HEK293 (cell line): ENCODE measurements at regions not wholly inside any gene's neighbourhood (a gene's known extent, or its start where the extent isn't known, plus 50 kb on each side); places are given as distances from the start of the nearest gene placed in this dataset.

ENCODE experiments used
- CTCF ChIA-PET: fragments of 350-600 bp; formaldehyde crosslinking; extraction: SDS; loops from one replicate; lab custom pipeline; 2021; ENCODE audit warnings: antibody characterized with exemption; lab: Yijun Ruan, JAX
- POLR2A ChIA-PET: fragments of 300-600 bp; formaldehyde crosslinking; extraction: SDS; loops from one replicate; lab custom pipeline; 2020; ENCODE audit warnings: antibody characterized with exemption, inconsistent platforms; lab: Yijun Ruan, JAX
- H3K27ac ChIP-seq: fragments of 200-500 bp; sonication (Bioruptor generic); 2 replicates; pipeline ENCODE4 v1.5.1; 2014; ENCODE audit warnings: low read depth, low read length, control low read depth, inconsistent platforms; ENCODE audit errors: extremely low read depth
- H3K36me3 ChIP-seq, 2 experiments: fragments of 200-500 bp in 1 of 2; sonication (Bioruptor generic) in 1 of 2; 1 replicate in 1 of 2; 2 replicates in 1 of 2; pipeline ENCODE4 v1.5.1; 2014 to 2017; ENCODE audit warnings: inconsistent platforms in 2 of 2, low read length in 2 of 2; ENCODE audit not compliant: control insufficient read depth in 2 of 2, insufficient read depth in 1 of 2
- H3K4me1 ChIP-seq: fragments of 200-500 bp; sonication (Bioruptor generic); 2 replicates; pipeline ENCODE4 v1.5.1; 2014; ENCODE audit warnings: mild to moderate bottlenecking, low read length, inconsistent platforms; ENCODE audit not compliant: control insufficient read depth, insufficient read depth
- H3K4me3 ChIP-seq: 2 replicates; pipeline ENCODE4 v1.5.1; 2011; ENCODE audit warnings: low read depth, mild to moderate bottlenecking, control low read depth, low read length, moderate library complexity
- H3K9me3 ChIP-seq: fragments of 200-500 bp; sonication (Bioruptor generic); 2 replicates; pipeline ENCODE4 v1.5.1; 2014; ENCODE audit warnings: low read depth, low read length, inconsistent platforms; ENCODE audit not compliant: control insufficient read depth, insufficient read depth
- EGR2 ChIP-seq: fragments of 450-650 bp; formaldehyde crosslinking; IDR thresholded peaks from 2 replicates; pipeline ENCODE4 v1.5.1; 2016; ENCODE audit warnings: low read depth, missing biosample characterization, missing genetic modification characterization
- KLF7 ChIP-seq: fragments of 450-650 bp; formaldehyde crosslinking; IDR thresholded peaks from 2 replicates; pipeline ENCODE4 v1.5.1; 2016; ENCODE audit warnings: missing biosample characterization, missing genetic modification characterization, borderline replicate concordance
- OSR2 ChIP-seq: fragments of 450-650 bp; formaldehyde crosslinking; IDR thresholded peaks from 2 replicates; pipeline ENCODE4 v1.5.1; 2016; ENCODE audit warnings: missing biosample characterization, missing genetic modification characterization
- OVOL3 ChIP-seq: fragments of 450-650 bp; formaldehyde crosslinking; IDR thresholded peaks from 2 replicates; pipeline ENCODE4 v1.5.1; 2016; ENCODE audit warnings: missing biosample characterization, missing genetic modification characterization
- PRDM1 ChIP-seq: fragments of 450-650 bp; formaldehyde crosslinking; IDR thresholded peaks from 2 replicates; pipeline ENCODE4; 2016; ENCODE audit warnings: missing biosample characterization, missing genetic modification characterization
- TCF7L2 ChIP-seq: IDR thresholded peaks from 2 replicates; pipeline ENCODE4 v1.6.1; 2011; ENCODE audit warnings: low read depth, mild to moderate bottlenecking, inconsistent platforms, low read length, moderate library complexity, borderline replicate concordance
- TRIM28 ChIP-seq: IDR thresholded peaks from 2 replicates; pipeline ENCODE4 v1.6.1; 2011; ENCODE audit warnings: low read length, control low read depth, borderline replicate concordance
- ZBTB1 ChIP-seq: fragments of 450-650 bp; formaldehyde crosslinking; IDR thresholded peaks from 2 replicates; pipeline ENCODE4 v1.5.1; 2016; ENCODE audit warnings: missing biosample characterization, missing genetic modification characterization
- ZBTB48 ChIP-seq: fragments of 450-650 bp; formaldehyde crosslinking; IDR thresholded peaks from 2 replicates; pipeline ENCODE4 v1.5.1; 2016; ENCODE audit warnings: missing biosample characterization, missing genetic modification characterization
- ZEB2 ChIP-seq: fragments of 450-650 bp; formaldehyde crosslinking; IDR thresholded peaks from 2 replicates; pipeline ENCODE4 v1.5.1; 2016; ENCODE audit warnings: missing biosample characterization, missing genetic modification characterization
- ZNF10 ChIP-seq: fragments of 450-650 bp; formaldehyde crosslinking; IDR thresholded peaks from 2 replicates; pipeline ENCODE4 v1.5.1; 2017; ENCODE audit warnings: missing biosample characterization, missing genetic modification characterization
- ZNF146 ChIP-seq: fragments of 450-650 bp; formaldehyde crosslinking; IDR thresholded peaks from 2 replicates; pipeline ENCODE4 v1.5.1; 2016; ENCODE audit warnings: missing biosample characterization, missing genetic modification characterization
- ZNF16 ChIP-seq: fragments of 450-650 bp; formaldehyde crosslinking; IDR thresholded peaks from 2 replicates; pipeline ENCODE4 v1.5.1; 2016; ENCODE audit warnings: low read depth, missing biosample characterization, missing genetic modification characterization
- ZNF169 ChIP-seq: fragments of 450-650 bp; formaldehyde crosslinking; IDR thresholded peaks from 2 replicates; pipeline ENCODE4 v1.5.1; 2016; ENCODE audit warnings: missing biosample characterization, missing genetic modification characterization
- ZNF175 ChIP-seq: fragments of 450-650 bp; formaldehyde crosslinking; IDR thresholded peaks from 2 replicates; pipeline ENCODE4 v1.5.1; 2016; ENCODE audit warnings: missing biosample characterization, missing genetic modification characterization
- ZNF19 ChIP-seq: fragments of 450-650 bp; formaldehyde crosslinking; IDR thresholded peaks from 2 replicates; pipeline ENCODE4; 2016; ENCODE audit warnings: missing biosample characterization, missing genetic modification characterization, low read depth
- ZNF391 ChIP-seq: fragments of 450-650 bp; formaldehyde crosslinking; IDR thresholded peaks from 2 replicates; pipeline ENCODE4 v1.5.1; 2016; ENCODE audit warnings: low read depth, missing biosample characterization, missing genetic modification characterization, borderline replicate concordance
- ZNF510 ChIP-seq: fragments of 450-650 bp; formaldehyde crosslinking; IDR thresholded peaks from 2 replicates; pipeline ENCODE4 v1.5.1; 2018; ENCODE audit warnings: mild to moderate bottlenecking, missing genetic modification characterization, missing biosample characterization; ENCODE audit not compliant: insufficient replicate concordance
- ZNF596 ChIP-seq: fragments of 450-650 bp; IDR thresholded peaks from 2 replicates; pipeline ENCODE4 v1.5.0; 2018; ENCODE audit warnings: missing biosample characterization, mild to moderate bottlenecking, missing genetic modification characterization, moderate library complexity
- ZNF76 ChIP-seq: fragments of 450-650 bp; formaldehyde crosslinking; IDR thresholded peaks from 2 replicates; pipeline ENCODE4; 2016; ENCODE audit warnings: low read depth, missing biosample characterization, missing genetic modification characterization, borderline replicate concordance
- ZNF777 ChIP-seq: fragments of 450-650 bp; formaldehyde crosslinking; IDR thresholded peaks from 2 replicates; pipeline ENCODE4 v1.5.1; 2017; ENCODE audit warnings: missing biosample characterization, missing genetic modification characterization, borderline replicate concordance
- ZNF843 ChIP-seq: fragments of 450-650 bp; formaldehyde crosslinking; IDR thresholded peaks from 2 replicates; pipeline ENCODE4 v1.5.1; 2016; ENCODE audit warnings: missing biosample characterization, missing genetic modification characterization
- ZSCAN23 ChIP-seq: fragments of 450-650 bp; formaldehyde crosslinking; IDR thresholded peaks from 2 replicates; pipeline ENCODE4 v1.5.1; 2016; ENCODE audit warnings: missing biosample characterization, missing genetic modification characterization
- ZXDB ChIP-seq: fragments of 450-650 bp; formaldehyde crosslinking; IDR thresholded peaks from 2 replicates; pipeline ENCODE4 v1.5.1; 2016; ENCODE audit warnings: missing biosample characterization, missing genetic modification characterization
- TF ChIP-seq, protein P1 (sequence below): fragments of 450-650 bp; formaldehyde crosslinking; IDR thresholded peaks from 2 replicates; pipeline ENCODE4 v1.5.1; 2017; ENCODE audit warnings: missing biosample characterization, missing genetic modification characterization
- TF ChIP-seq, protein P2 (sequence below): fragments of 450-650 bp; formaldehyde crosslinking; IDR thresholded peaks from 2 replicates; pipeline ENCODE4 v1.5.1; 2016; ENCODE audit warnings: missing biosample characterization, missing genetic modification characterization, low read depth
- TF ChIP-seq, protein P3 (sequence below): fragments of 450-650 bp; formaldehyde crosslinking; IDR thresholded peaks from 2 replicates; pipeline ENCODE4 v1.5.1; 2016; ENCODE audit warnings: missing biosample characterization, missing genetic modification characterization, low read depth
- TF ChIP-seq, protein P4 (sequence below): fragments of 450-650 bp; formaldehyde crosslinking; IDR thresholded peaks from 2 replicates; pipeline ENCODE4 v1.5.1; 2016; ENCODE audit warnings: missing biosample characterization, missing genetic modification characterization

DNA sequence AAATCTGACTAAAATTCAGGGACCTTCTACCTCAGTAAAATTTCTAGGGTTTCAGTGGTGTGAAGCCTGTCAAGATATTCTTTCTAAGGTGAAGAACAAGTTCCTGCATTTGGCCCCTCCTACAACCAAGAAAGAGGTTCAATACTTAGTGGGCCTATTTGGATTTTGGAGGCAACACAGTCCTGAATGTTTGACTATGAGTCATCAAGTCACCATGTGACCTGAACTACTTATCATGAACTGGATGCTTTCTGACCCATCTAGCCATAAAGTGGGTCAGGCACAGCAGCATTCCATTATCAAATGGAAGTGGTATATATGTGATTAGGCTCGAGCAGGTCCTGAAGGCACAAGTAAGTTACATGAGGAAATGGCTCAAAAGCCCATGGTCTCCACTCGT, 163.0 kb upstream of the IRS2 start (continued):
- no peak for TF ChIP-seq TCF7L2
- TF ChIP-seq ZNF777 (tag by site-specific recombination), result no peak
- no peak for TF ChIP-seq ZNF391 (tag by site-specific recombination)
- no peak for TF ChIP-seq ZNF169
- no peak for TF ChIP-seq ZNF76
- no peak for TF ChIP-seq PRDM1 (tag by site-specific recombination)
- no peak for TF ChIP-seq ZSCAN23
- TF ChIP-seq, protein P1, sequence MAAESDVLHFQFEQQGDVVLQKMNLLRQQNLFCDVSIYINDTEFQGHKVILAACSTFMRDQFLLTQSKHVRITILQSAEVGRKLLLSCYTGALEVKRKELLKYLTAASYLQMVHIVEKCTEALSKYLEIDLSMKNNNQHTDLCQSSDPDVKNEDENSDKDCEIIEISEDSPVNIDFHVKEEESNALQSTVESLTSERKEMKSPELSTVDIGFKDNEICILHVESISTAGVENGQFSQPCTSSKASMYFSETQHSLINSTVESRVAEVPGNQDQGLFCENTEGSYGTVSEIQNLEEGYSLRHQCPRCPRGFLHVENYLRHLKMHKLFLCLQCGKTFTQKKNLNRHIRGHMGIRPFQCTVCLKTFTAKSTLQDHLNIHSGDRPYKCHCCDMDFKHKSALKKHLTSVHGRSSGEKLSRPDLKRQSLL (tag by site-specific recombination), result no peak
- TF ChIP-seq ZNF10, result no peak
- TF ChIP-seq, protein P2, sequence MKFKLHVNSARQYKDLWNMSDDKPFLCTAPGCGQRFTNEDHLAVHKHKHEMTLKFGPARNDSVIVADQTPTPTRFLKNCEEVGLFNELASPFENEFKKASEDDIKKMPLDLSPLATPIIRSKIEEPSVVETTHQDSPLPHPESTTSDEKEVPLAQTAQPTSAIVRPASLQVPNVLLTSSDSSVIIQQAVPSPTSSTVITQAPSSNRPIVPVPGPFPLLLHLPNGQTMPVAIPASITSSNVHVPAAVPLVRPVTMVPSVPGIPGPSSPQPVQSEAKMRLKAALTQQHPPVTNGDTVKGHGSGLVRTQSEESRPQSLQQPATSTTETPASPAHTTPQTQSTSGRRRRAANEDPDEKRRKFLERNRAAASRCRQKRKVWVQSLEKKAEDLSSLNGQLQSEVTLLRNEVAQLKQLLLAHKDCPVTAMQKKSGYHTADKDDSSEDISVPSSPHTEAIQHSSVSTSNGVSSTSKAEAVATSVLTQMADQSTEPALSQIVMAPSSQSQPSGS (tag by site-specific recombination), result no peak
- no peak for TF ChIP-seq ZEB2 (tag by site-specific recombination)
- no peak for TF ChIP-seq KLF7 (tag by site-specific recombination)
- TF ChIP-seq, protein P3, sequence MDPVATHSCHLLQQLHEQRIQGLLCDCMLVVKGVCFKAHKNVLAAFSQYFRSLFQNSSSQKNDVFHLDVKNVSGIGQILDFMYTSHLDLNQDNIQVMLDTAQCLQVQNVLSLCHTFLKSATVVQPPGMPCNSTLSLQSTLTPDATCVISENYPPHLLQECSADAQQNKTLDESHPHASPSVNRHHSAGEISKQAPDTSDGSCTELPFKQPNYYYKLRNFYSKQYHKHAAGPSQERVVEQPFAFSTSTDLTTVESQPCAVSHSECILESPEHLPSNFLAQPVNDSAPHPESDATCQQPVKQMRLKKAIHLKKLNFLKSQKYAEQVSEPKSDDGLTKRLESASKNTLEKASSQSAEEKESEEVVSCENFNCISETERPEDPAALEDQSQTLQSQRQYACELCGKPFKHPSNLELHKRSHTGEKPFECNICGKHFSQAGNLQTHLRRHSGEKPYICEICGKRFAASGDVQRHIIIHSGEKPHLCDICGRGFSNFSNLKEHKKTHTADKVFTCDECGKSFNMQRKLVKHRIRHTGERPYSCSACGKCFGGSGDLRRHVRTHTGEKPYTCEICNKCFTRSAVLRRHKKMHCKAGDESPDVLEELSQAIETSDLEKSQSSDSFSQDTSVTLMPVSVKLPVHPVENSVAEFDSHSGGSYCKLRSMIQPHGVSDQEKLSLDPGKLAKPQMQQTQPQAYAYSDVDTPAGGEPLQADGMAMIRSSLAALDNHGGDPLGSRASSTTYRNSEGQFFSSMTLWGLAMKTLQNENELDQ (tag by site-specific recombination), result no peak

DNA sequence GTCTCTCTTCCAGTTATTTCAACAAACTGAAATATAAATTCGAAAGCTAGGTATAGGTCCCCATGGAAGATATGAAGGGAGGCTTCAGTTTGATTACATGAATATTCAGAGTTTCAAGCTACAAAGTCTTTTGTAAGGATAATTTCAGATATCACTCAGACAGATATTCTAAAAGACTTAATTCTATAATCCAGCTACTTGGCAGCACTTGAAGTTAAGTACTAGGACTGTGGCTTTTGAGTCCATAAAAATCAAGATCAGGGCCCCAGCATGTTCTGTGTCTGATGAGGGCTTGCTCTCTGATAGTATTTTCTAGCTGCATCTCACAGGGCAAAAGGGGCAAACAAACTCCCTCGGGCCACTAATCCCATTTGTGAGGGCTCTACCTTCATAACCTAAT, 160.6 kb upstream of the IRS2 start:
- Histone ChIP-seq H3K4me3 (no peak overlapping the region), H3K27ac (no peak overlapping the region), H3K36me3 (no peaks in the 10 kb centered on the region), H3K4me1 (no peaks in the 10 kb centered on the region), H3K9me3 (no peaks in the 10 kb centered on the region)
- CTCF ChIA-PET, result no interaction called here
- TF ChIP-seq TRIM28 (no peak), ZNF146 (tag by site-specific recombination) (no peak), ZBTB48 (no peak), ZXDB (tag by site-specific recombination) (no peak), ZNF175 (tag by site-specific recombination) (no peak), ZNF16 (tag by site-specific recombination) (no peak), ZNF596 (tag by site-specific recombination) (no peak), OVOL3 (tag by site-specific recombination) (no peak), ZNF19 (tag by site-specific recombination) (no peak), ZNF10 (no peak), ZBTB1 (tag by site-specific recombination) (no peak), ZNF843 (no peak), ZNF510 (tag by site-specific recombination) (no peak), OSR2 (tag by site-specific recombination) (no peak), EGR2 (no peak)
- TF ChIP-seq, protein P4, sequence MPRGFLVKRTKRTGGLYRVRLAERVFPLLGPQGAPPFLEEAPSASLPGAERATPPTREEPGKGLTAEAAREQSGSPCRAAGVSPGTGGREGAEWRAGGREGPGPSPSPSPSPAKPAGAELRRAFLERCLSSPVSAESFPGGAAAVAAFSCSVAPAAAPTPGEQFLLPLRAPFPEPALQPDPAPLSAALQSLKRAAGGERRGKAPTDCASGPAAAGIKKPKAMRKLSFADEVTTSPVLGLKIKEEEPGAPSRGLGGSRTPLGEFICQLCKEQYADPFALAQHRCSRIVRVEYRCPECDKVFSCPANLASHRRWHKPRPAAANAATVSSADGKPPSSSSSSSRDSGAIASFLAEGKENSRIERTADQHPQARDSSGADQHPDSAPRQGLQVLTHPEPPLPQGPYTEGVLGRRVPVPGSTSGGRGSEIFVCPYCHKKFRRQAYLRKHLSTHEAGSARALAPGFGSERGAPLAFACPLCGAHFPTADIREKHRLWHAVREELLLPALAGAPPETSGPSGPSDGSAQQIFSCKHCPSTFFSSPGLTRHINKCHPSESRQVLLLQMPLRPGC (tag by site-specific recombination), result no peak
- POLR2A ChIA-PET, result no interaction called here
